HEK293 (cell line): ENCODE measurements at regions not wholly inside any gene's neighbourhood (a gene's known extent, or its start where the extent isn't known, plus 50 kb on each side); places are given as distances from the start of the nearest gene placed in this dataset.
A peak's percentile ranks its signal among the peaks of the same experiment; 100 is the strongest.

Source experiments
- CTCF ChIA-PET: fragments of 350-600 bp; formaldehyde crosslinking; extraction: SDS; loops from one replicate; lab custom pipeline; 2021; ENCODE audit warnings: antibody characterized with exemption; lab: Yijun Ruan, JAX
- POLR2A ChIA-PET: fragments of 300-600 bp; formaldehyde crosslinking; extraction: SDS; loops from one replicate; lab custom pipeline; 2020; ENCODE audit warnings: antibody characterized with exemption, inconsistent platforms; lab: Yijun Ruan, JAX
- H3K27ac ChIP-seq: fragments of 200-500 bp; sonication (Bioruptor generic); 2 replicates; pipeline ENCODE4 v1.5.1; 2014; ENCODE audit warnings: low read depth, low read length, control low read depth, inconsistent platforms; ENCODE audit errors: extremely low read depth
- H3K36me3 ChIP-seq, 2 experiments: fragments of 200-500 bp in 1 of 2; sonication (Bioruptor generic) in 1 of 2; 1 replicate in 1 of 2; 2 replicates in 1 of 2; pipeline ENCODE4 v1.5.1; 2014 to 2017; ENCODE audit warnings: inconsistent platforms in 2 of 2, low read length in 2 of 2; ENCODE audit not compliant: control insufficient read depth in 2 of 2, insufficient read depth in 1 of 2
- H3K4me1 ChIP-seq: fragments of 200-500 bp; sonication (Bioruptor generic); 2 replicates; pipeline ENCODE4 v1.5.1; 2014; ENCODE audit warnings: mild to moderate bottlenecking, low read length, inconsistent platforms; ENCODE audit not compliant: control insufficient read depth, insufficient read depth
- H3K4me3 ChIP-seq: 2 replicates; pipeline ENCODE4 v1.5.1; 2011; ENCODE audit warnings: low read depth, mild to moderate bottlenecking, control low read depth, low read length, moderate library complexity
- H3K9me3 ChIP-seq: fragments of 200-500 bp; sonication (Bioruptor generic); 2 replicates; pipeline ENCODE4 v1.5.1; 2014; ENCODE audit warnings: low read depth, low read length, inconsistent platforms; ENCODE audit not compliant: control insufficient read depth, insufficient read depth
- GFI1B ChIP-seq: fragments of 450-650 bp; formaldehyde crosslinking; IDR thresholded peaks from 2 replicates; pipeline ENCODE4 v1.5.1; 2016; ENCODE audit warnings: missing biosample characterization, missing genetic modification characterization
- GLI2 ChIP-seq: fragments of 450-650 bp; formaldehyde crosslinking; IDR thresholded peaks from 2 replicates; pipeline ENCODE4; 2017; ENCODE audit warnings: missing biosample characterization, missing genetic modification characterization, low read depth, borderline replicate concordance
- KLF1 ChIP-seq: fragments of 450-650 bp; formaldehyde crosslinking; IDR thresholded peaks from 2 replicates; pipeline ENCODE4 v1.5.1; 2016; ENCODE audit warnings: missing biosample characterization, missing genetic modification characterization
- MYNN ChIP-seq: fragments of 450-650 bp; formaldehyde crosslinking; IDR thresholded peaks from 2 replicates; pipeline ENCODE4 v1.5.1; 2016; ENCODE audit warnings: missing biosample characterization, missing genetic modification characterization, borderline replicate concordance
- OSR2 ChIP-seq: fragments of 450-650 bp; formaldehyde crosslinking; IDR thresholded peaks from 2 replicates; pipeline ENCODE4 v1.5.1; 2016; ENCODE audit warnings: missing biosample characterization, missing genetic modification characterization
- PRDM10 ChIP-seq: fragments of 450-650 bp; formaldehyde crosslinking; IDR thresholded peaks from 2 replicates; pipeline ENCODE4 v1.5.1; 2016; ENCODE audit warnings: missing biosample characterization, missing genetic modification characterization
- REPIN1 ChIP-seq: fragments of 450-650 bp; formaldehyde crosslinking; IDR thresholded peaks from 2 replicates; pipeline ENCODE4 v1.5.1; 2017; ENCODE audit warnings: missing biosample characterization, missing genetic modification characterization, low read depth
- SP2 ChIP-seq: fragments of 450-650 bp; formaldehyde crosslinking; IDR thresholded peaks from 2 replicates; pipeline ENCODE4 v1.5.1; 2016; ENCODE audit warnings: missing biosample characterization, missing genetic modification characterization
- SP7 ChIP-seq: fragments of 450-650 bp; formaldehyde crosslinking; IDR thresholded peaks from 2 replicates; pipeline ENCODE4 v1.5.1; 2016; ENCODE audit warnings: missing biosample characterization, missing genetic modification characterization
- ZBTB10 ChIP-seq: fragments of 450-650 bp; formaldehyde crosslinking; IDR thresholded peaks from 2 replicates; pipeline ENCODE4 v1.5.1; 2016; ENCODE audit warnings: missing biosample characterization, missing genetic modification characterization
- ZBTB17 ChIP-seq: fragments of 450-650 bp; formaldehyde crosslinking; IDR thresholded peaks from 2 replicates; pipeline ENCODE4 v1.5.1; 2016; ENCODE audit warnings: missing biosample characterization, missing genetic modification characterization
- ZBTB7A ChIP-seq: fragments of 450-650 bp; formaldehyde crosslinking; IDR thresholded peaks from 2 replicates; pipeline ENCODE4 v1.5.1; 2016; ENCODE audit warnings: low read depth, missing biosample characterization, missing genetic modification characterization
- ZEB2 ChIP-seq: fragments of 450-650 bp; formaldehyde crosslinking; IDR thresholded peaks from 2 replicates; pipeline ENCODE4 v1.5.1; 2016; ENCODE audit warnings: missing biosample characterization, missing genetic modification characterization
- ZNF311 ChIP-seq: fragments of 450-650 bp; formaldehyde crosslinking; IDR thresholded peaks from 2 replicates; pipeline ENCODE4 v1.5.1; 2017; ENCODE audit warnings: missing biosample characterization, missing genetic modification characterization, borderline replicate concordance
- ZNF324 ChIP-seq: fragments of 450-650 bp; formaldehyde crosslinking; IDR thresholded peaks from 2 replicates; pipeline ENCODE4 v1.5.1; 2016; ENCODE audit warnings: missing biosample characterization, missing genetic modification characterization
- ZNF394 ChIP-seq: fragments of 450-650 bp; formaldehyde crosslinking; IDR thresholded peaks from 2 replicates; pipeline ENCODE4 v1.5.1; 2016; ENCODE audit warnings: missing biosample characterization, missing genetic modification characterization, mild to moderate bottlenecking, moderate library complexity, borderline replicate concordance
- ZNF501 ChIP-seq: fragments of 450-650 bp; formaldehyde crosslinking; IDR thresholded peaks from 2 replicates; pipeline ENCODE4 v1.5.1; 2016; ENCODE audit warnings: missing biosample characterization, missing genetic modification characterization
- ZNF514 ChIP-seq: fragments of 450-650 bp; formaldehyde crosslinking; IDR thresholded peaks from 2 replicates; pipeline ENCODE4 v1.5.1; 2016; ENCODE audit warnings: missing biosample characterization, missing genetic modification characterization
- ZNF548 ChIP-seq: fragments of 450-650 bp; formaldehyde crosslinking; IDR thresholded peaks from 2 replicates; pipeline ENCODE4 v1.5.1; 2016; ENCODE audit warnings: missing biosample characterization, missing genetic modification characterization
- ZNF596 ChIP-seq: fragments of 450-650 bp; IDR thresholded peaks from 2 replicates; pipeline ENCODE4 v1.5.0; 2018; ENCODE audit warnings: missing biosample characterization, mild to moderate bottlenecking, missing genetic modification characterization, moderate library complexity
- ZNF670 ChIP-seq: fragments of 450-650 bp; formaldehyde crosslinking; IDR thresholded peaks from 2 replicates; pipeline ENCODE4 v1.5.1; 2016; ENCODE audit warnings: missing biosample characterization, missing genetic modification characterization, low read depth
- ZNF692 ChIP-seq: fragments of 450-650 bp; formaldehyde crosslinking; IDR thresholded peaks from 2 replicates; pipeline ENCODE4 v1.5.1; 2016; ENCODE audit warnings: missing biosample characterization, missing genetic modification characterization
- ZNF701 ChIP-seq: fragments of 450-650 bp; formaldehyde crosslinking; IDR thresholded peaks from 2 replicates; pipeline ENCODE4 v1.5.1; 2016; ENCODE audit warnings: missing biosample characterization, missing genetic modification characterization
- ZNF768 ChIP-seq: fragments of 450-650 bp; formaldehyde crosslinking; IDR thresholded peaks from 2 replicates; pipeline ENCODE4 v1.5.1; 2018; ENCODE audit warnings: missing biosample characterization, mild to moderate bottlenecking, missing genetic modification characterization
- ZNF843 ChIP-seq: fragments of 450-650 bp; formaldehyde crosslinking; IDR thresholded peaks from 2 replicates; pipeline ENCODE4 v1.5.1; 2016; ENCODE audit warnings: missing biosample characterization, missing genetic modification characterization
- TF ChIP-seq, protein P1 (sequence below): fragments of 450-650 bp; formaldehyde crosslinking; IDR thresholded peaks from 2 replicates; pipeline ENCODE4 v1.5.1; 2017; ENCODE audit warnings: missing biosample characterization, missing genetic modification characterization
- TF ChIP-seq, protein P2 (sequence below): fragments of 450-650 bp; formaldehyde crosslinking; optimal IDR thresholded peaks from 2 replicates; pipeline ENCODE3; 2016; ENCODE audit warnings: missing biosample characterization, mild to moderate bottlenecking, missing genetic modification characterization

DNA sequence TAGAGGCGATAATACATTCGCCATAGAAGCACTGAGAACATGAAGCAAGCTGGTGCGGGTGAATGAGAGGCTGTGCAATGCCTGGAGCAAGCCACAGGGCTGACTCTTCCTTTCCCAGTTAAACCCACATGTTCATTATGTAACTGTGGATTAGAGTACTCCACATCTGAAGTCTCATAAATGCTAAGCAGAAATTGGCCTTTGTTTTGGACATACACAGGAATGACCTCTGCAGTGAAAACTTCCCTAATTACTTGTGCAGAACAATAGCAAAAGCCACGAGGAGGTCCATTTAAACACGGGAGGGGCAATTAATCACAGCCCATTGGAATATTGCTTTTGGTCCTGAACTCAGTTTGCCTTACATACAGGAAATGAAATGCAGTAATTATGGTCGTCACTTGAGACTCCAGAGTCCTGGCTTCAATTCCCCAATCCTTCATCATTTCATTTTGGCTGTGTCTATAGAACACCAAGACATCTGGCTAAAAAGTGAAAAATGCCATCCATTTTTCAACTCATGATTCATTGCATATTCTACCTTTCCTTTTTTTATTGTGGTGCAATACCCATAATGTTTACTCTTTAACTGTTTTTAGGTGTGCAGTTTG lies 78.7 kb upstream of the CXCL12 start:
- H3K4me3 ChIP-seq = no peak overlapping the region
- H3K4me1 ChIP-seq = peaks cover 6% of the 10 kb centered on the region; the same call in 1 of the 2 replicates
- no peaks in the 10 kb centered on the region for H3K9me3 ChIP-seq
- CTCF ChIA-PET = no interaction called here
- H3K27ac ChIP-seq = no peak overlapping the region
- no peaks in the 10 kb centered on the region for H3K36me3 ChIP-seq
- POLR2A ChIA-PET = no interaction called here
- TF ChIP-seq ZNF501 (0 out of 2 replicates have a peak, but pooled peaks have one; percentile 32), ZNF701 (tag by site-specific recombination) (no peak), ZNF843 (tag by site-specific recombination) (0 out of 2 replicates have a peak, but pooled peaks have one; percentile 37), ZNF394 (tag by site-specific recombination) (no peak), PRDM10 (no peak), ZBTB17 (tag by site-specific recombination) (no peak), ZNF692 (tag by site-specific recombination) (no peak), SP2 (tag by site-specific recombination) (no peak), ZNF596 (no peak), OSR2 (peak; percentile 62), ZBTB10 (tag by site-specific recombination) (no peak), KLF1 (tag by site-specific recombination) (no peak), ZNF768 (no peak), REPIN1 (tag by site-specific recombination) (no peak), ZBTB7A (no peak), ZNF311 (tag by site-specific recombination) (no peak), ZEB2 (0 out of 2 replicates have a peak, but pooled peaks have one; percentile 30), SP7 (tag by site-specific recombination) (peak; percentile 96), ZNF670 (no peak), ZNF514 (tag by site-specific recombination) (no peak), ZNF548 (tag by site-specific recombination) (no peak), GFI1B (no peak), ZNF324 (no peak), GLI2 (tag by site-specific recombination) (0 out of 2 replicates have a peak, but pooled peaks have one; percentile 18), MYNN (tag by site-specific recombination) (no peak)
- TF ChIP-seq, protein P1, sequence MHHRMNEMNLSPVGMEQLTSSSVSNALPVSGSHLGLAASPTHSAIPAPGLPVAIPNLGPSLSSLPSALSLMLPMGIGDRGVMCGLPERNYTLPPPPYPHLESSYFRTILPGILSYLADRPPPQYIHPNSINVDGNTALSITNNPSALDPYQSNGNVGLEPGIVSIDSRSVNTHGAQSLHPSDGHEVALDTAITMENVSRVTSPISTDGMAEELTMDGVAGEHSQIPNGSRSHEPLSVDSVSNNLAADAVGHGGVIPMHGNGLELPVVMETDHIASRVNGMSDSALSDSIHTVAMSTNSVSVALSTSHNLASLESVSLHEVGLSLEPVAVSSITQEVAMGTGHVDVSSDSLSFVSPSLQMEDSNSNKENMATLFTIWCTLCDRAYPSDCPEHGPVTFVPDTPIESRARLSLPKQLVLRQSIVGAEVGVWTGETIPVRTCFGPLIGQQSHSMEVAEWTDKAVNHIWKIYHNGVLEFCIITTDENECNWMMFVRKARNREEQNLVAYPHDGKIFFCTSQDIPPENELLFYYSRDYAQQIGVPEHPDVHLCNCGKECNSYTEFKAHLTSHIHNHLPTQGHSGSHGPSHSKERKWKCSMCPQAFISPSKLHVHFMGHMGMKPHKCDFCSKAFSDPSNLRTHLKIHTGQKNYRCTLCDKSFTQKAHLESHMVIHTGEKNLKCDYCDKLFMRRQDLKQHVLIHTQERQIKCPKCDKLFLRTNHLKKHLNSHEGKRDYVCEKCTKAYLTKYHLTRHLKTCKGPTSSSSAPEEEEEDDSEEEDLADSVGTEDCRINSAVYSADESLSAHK (tag by site-specific recombination) = peak; percentile 49; the same call in 1 of the 2 replicates
- TF ChIP-seq, protein P2, sequence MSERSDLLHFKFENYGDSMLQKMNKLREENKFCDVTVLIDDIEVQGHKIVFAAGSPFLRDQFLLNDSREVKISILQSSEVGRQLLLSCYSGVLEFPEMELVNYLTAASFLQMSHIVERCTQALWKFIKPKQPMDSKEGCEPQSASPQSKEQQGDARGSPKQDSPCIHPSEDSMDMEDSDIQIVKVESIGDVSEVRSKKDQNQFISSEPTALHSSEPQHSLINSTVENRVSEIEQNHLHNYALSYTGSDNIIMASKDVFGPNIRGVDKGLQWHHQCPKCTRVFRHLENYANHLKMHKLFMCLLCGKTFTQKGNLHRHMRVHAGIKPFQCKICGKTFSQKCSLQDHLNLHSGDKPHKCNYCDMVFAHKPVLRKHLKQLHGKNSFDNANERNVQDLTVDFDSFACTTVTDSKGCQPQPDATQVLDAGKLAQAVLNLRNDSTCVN (tag by site-specific recombination) = no peak
